ENCODE measurements at regions not wholly inside any gene's neighbourhood (a gene's known extent, or its start where the extent isn't known, plus 50 kb on each side); places are given as distances from the start of the nearest gene placed in this dataset.

- no peak overlapping the region for H3K4me2 ChIP-seq (ENCODE audit: low read length)
- H3K4me3 ChIP-seq (ENCODE audit: low read depth, low read length, poor library complexity, severe bottlenecking): no peak overlapping the region
- no peaks in the 10 kb centered on the region for H3K9me3 ChIP-seq (ENCODE audit: low read length)
- no peaks in the 10 kb centered on the region for H3K4me1 ChIP-seq (ENCODE audit: insufficient read depth, low read length, poor library complexity, severe bottlenecking)
- no peak for DNase-seq (ENCODE audit: low spot score)
- no peaks in the 10 kb centered on the region for H3K9me2 ChIP-seq (ENCODE audit: insufficient read depth, low read length)
- intact Hi-C loops (cut with micrococcal nuclease; ENCODE audit: unreplicated experiment): no loop called here
- no TSS peak for BruUV-seq (replicated peaks)
- TF ChIP-seq EZH2phosphoT487 (IDR thresholded peaks at IDR 0.05; ENCODE audit: borderline replicate concordance, low read depth, low read length): no peak
- TF ChIP-seq, protein P1, sequence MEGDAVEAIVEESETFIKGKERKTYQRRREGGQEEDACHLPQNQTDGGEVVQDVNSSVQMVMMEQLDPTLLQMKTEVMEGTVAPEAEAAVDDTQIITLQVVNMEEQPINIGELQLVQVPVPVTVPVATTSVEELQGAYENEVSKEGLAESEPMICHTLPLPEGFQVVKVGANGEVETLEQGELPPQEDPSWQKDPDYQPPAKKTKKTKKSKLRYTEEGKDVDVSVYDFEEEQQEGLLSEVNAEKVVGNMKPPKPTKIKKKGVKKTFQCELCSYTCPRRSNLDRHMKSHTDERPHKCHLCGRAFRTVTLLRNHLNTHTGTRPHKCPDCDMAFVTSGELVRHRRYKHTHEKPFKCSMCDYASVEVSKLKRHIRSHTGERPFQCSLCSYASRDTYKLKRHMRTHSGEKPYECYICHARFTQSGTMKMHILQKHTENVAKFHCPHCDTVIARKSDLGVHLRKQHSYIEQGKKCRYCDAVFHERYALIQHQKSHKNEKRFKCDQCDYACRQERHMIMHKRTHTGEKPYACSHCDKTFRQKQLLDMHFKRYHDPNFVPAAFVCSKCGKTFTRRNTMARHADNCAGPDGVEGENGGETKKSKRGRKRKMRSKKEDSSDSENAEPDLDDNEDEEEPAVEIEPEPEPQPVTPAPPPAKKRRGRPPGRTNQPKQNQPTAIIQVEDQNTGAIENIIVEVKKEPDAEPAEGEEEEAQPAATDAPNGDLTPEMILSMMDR (conservative IDR thresholded peaks at IDR 0.05; ENCODE audit: low read length): no peak
- H3K27ac ChIP-seq (ENCODE audit: low read depth, low read length, poor library complexity, severe bottlenecking): no peak overlapping the region
- ChIA-PET CTCF (ENCODE audit: unreplicated experiment) (no interaction called here), POLR2A (interaction anchor here (0.6 to 1.0 kb wide), 2 partner anchors 10 to 135 kb away, joined by 3 to 7 read pairs; no protein-coding TSS in a partner anchor)
- H3K36me3 ChIP-seq (ENCODE audit: insufficient read depth, low read length): no peaks in the 10 kb centered on the region
- H2AFZ ChIP-seq (ENCODE audit: low read length): no peak overlapping the region
- no peaks in the 10 kb centered on the region for H4K20me1 ChIP-seq (ENCODE audit: insufficient read depth, low read length)
- no peaks in the 10 kb centered on the region for H3K79me2 ChIP-seq (ENCODE audit: insufficient read depth, low read depth, low read length)
These were observed 105.1 kb upstream of the LIMCH1 start for GRCh38 chr4:41432881-41433280.

DNA sequence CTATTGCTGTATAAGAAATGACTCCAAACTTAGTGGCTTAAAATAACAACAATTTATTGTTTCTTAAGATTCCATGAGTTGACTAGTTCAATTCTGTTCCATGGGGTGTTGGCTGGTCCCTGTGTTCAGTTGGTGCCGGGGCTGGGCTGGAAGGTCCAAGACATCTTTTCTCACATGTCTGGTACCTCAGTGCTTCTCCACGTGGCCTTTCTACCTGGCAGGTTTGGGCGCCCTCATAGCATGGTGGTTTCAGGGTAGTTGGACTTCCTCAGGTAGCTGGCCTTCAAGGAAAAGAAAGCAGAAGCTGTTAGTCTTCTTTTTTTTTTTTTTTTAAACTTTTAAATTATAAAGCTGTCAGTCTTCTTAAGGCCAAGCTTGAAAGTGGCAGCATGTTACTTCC lies 104.6 kb upstream of the LIMCH1 start:
- ChIA-PET POLR2A (interaction anchor here (0.6 to 1.0 kb wide), 2 partner anchors 9 to 134 kb away, joined by 3 to 7 read pairs; no protein-coding TSS in a partner anchor), CTCF (ENCODE audit: unreplicated experiment) (interaction anchor here (0.8 kb wide), 1 partner anchor 16 kb away, joined by 3 read pairs; no protein-coding TSS in a partner anchor)
- no peaks in the 10 kb centered on the region for H4K20me1 ChIP-seq (ENCODE audit: insufficient read depth, low read length)
- H3K36me3 ChIP-seq (ENCODE audit: insufficient read depth, low read length): no peaks in the 10 kb centered on the region
- no peaks in the 10 kb centered on the region for H3K9me2 ChIP-seq (ENCODE audit: insufficient read depth, low read length)
- no peak for TF ChIP-seq EZH2phosphoT487 (IDR thresholded peaks at IDR 0.05; ENCODE audit: borderline replicate concordance, low read depth, low read length)
- TF ChIP-seq, protein P1 (conservative IDR thresholded peaks at IDR 0.05; ENCODE audit: low read length): no peak
- no peak for DNase-seq (ENCODE audit: low spot score)
- intact Hi-C loops (cut with micrococcal nuclease; ENCODE audit: unreplicated experiment): no loop called here
- H3K4me3 ChIP-seq (ENCODE audit: low read depth, low read length, poor library complexity, severe bottlenecking): no peak overlapping the region
- no peak overlapping the region for H3K27ac ChIP-seq (ENCODE audit: low read depth, low read length, poor library complexity, severe bottlenecking)
- no peak overlapping the region for H3K4me2 ChIP-seq (ENCODE audit: low read length)
- no peaks in the 10 kb centered on the region for H3K79me2 ChIP-seq (ENCODE audit: insufficient read depth, low read depth, low read length)
- no peaks in the 10 kb centered on the region for H3K9me3 ChIP-seq (ENCODE audit: low read length)
- H2AFZ ChIP-seq (ENCODE audit: low read length): no peak overlapping the region
- no peaks in the 10 kb centered on the region for H3K4me1 ChIP-seq (ENCODE audit: insufficient read depth, low read length, poor library complexity, severe bottlenecking)
- no TSS peak for BruUV-seq (replicated peaks)

DNA sequence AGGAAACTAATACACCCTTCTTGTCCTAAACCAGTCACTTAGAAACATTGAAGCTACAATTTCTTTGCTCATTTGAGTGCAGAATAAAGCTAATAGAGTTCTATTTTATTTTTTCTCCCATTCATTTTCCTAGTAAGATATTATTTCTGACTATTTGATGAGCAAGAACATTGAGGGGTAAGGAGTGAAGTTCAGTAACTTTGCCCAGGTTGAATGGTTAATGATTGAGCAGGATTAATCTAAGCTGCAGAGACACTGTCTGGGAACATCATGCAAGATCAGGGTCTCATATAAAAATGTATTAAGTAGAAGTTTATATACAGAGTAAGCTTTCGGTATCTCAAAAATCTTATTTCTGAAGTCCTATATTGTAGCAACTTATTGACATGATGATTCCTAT lies 102.4 kb upstream of the LIMCH1 start:
- H3K4me2 ChIP-seq (ENCODE audit: low read length): no peak overlapping the region
- no peak for TF ChIP-seq EZH2phosphoT487 (IDR thresholded peaks at IDR 0.05; ENCODE audit: borderline replicate concordance, low read depth, low read length)
- TF ChIP-seq, protein P1 (conservative IDR thresholded peaks at IDR 0.05; ENCODE audit: low read length): no peak
- no peaks in the 10 kb centered on the region for H3K36me3 ChIP-seq (ENCODE audit: insufficient read depth, low read length)
- ChIA-PET CTCF (ENCODE audit: unreplicated experiment) (no interaction called here), POLR2A (interaction anchor here (0.6 to 1.1 kb wide), 3 partner anchors 13 to 1136 kb away, joined by 3 read pairs; no protein-coding TSS in a partner anchor)
- H2AFZ ChIP-seq (ENCODE audit: low read length): no peak overlapping the region
- no peaks in the 10 kb centered on the region for H3K4me1 ChIP-seq (ENCODE audit: insufficient read depth, low read length, poor library complexity, severe bottlenecking)
- H3K27ac ChIP-seq (ENCODE audit: low read depth, low read length, poor library complexity, severe bottlenecking): no peak overlapping the region
- no peak overlapping the region for H3K4me3 ChIP-seq (ENCODE audit: low read depth, low read length, poor library complexity, severe bottlenecking)
- no peaks in the 10 kb centered on the region for H4K20me1 ChIP-seq (ENCODE audit: insufficient read depth, low read length)
- intact Hi-C loops (cut with micrococcal nuclease; ENCODE audit: unreplicated experiment): no loop called here
- no peaks in the 10 kb centered on the region for H3K9me3 ChIP-seq (ENCODE audit: low read length)
- H3K79me2 ChIP-seq (ENCODE audit: insufficient read depth, low read depth, low read length): no peaks in the 10 kb centered on the region
- DNase-seq (ENCODE audit: low spot score): no peak
- no TSS peak for BruUV-seq (replicated peaks)
- H3K9me2 ChIP-seq (ENCODE audit: insufficient read depth, low read length): no peaks in the 10 kb centered on the region

Measured in OCI-LY7 (cell line).